CD4-positive, alpha-beta memory T cell (primary cell): ENCODE measurements at regions not wholly inside any gene's neighbourhood (a gene's known extent, or its start where the extent isn't known, plus 50 kb on each side); places are given as distances from the start of the nearest gene placed in this dataset.
"Not testable (repeated sequence)": the region's sequence is repeated elsewhere in the genome, so short reads cannot be mapped to it uniquely, and the experiment has no call there.

Source experiments
- CTCF ChIA-PET: fragments of 350-600 bp; sonication (Branson Sonifier 250); formaldehyde crosslinking; loops from one replicate; lab custom pipeline; 2021; ENCODE audit warnings: inconsistent platforms; ENCODE audit not compliant: partially characterized antibody; lab: Charles Lee
- POLR2A ChIA-PET: fragments of 350-600 bp; sonication (Branson Sonifier 250); formaldehyde crosslinking; loops from one replicate; lab custom pipeline; 2021; ENCODE audit not compliant: partially characterized antibody; lab: Charles Lee
- DNase-seq, 5 donors: peaks; one replicate each; pipeline versions ENCODE4 v3.0.0 to v3.0.0-alpha.2; 2020 to 2022; ENCODE audit warnings: mixed read lengths in 1 of 5
- H3K27ac ChIP-seq: one replicate; pipeline ENCODE4 v1.7.0; 2013; ENCODE audit warnings: low read depth, low read length
- H3K27me3 ChIP-seq: 2 replicates; pipeline ENCODE4 v1.7.0; 2013; ENCODE audit warnings: mild to moderate bottlenecking, low read length, moderate library complexity; ENCODE audit not compliant: insufficient read depth
- H3K36me3 ChIP-seq: 2 replicates; pipeline ENCODE4 v1.7.0; 2013; ENCODE audit warnings: mild to moderate bottlenecking, low read length, moderate library complexity; ENCODE audit not compliant: insufficient read depth
- H3K4me1 ChIP-seq: 2 replicates; pipeline ENCODE4 v1.7.0; 2013; ENCODE audit warnings: mild to moderate bottlenecking, low read length, moderate library complexity; ENCODE audit not compliant: insufficient read depth
- H3K4me3 ChIP-seq, 2 donors: one replicate each; pipeline ENCODE4 v1.7.0; 2013; ENCODE audit warnings: low read length in 2 of 2, mild to moderate bottlenecking in 1 of 2
- H3K9me3 ChIP-seq, 2 donors: one replicate each; pipeline ENCODE4 v1.7.0; 2013; ENCODE audit warnings: low read length in 2 of 2, control low read depth in 1 of 2; ENCODE audit not compliant: control insufficient read depth in 1 of 2
- H3K27ac Mint-ChIP-seq, 7 donors: one replicate each; pipeline ENCODE4 v1.8.0; 2020 to 2021; ENCODE audit warnings: mixed read lengths in 7 of 7, mild to moderate bottlenecking in 6 of 7, inconsistent platforms in 3 of 7, moderate library complexity in 3 of 7
- H3K27me3 Mint-ChIP-seq, 2 donors: one replicate each; pipeline ENCODE4 v1.8.0; 2020 to 2021; ENCODE audit warnings: mixed read lengths in 2 of 2
- H3K36me3 Mint-ChIP-seq, 2 donors: one replicate each; pipeline ENCODE4 v1.8.0; 2020 to 2021; ENCODE audit warnings: mixed read lengths in 2 of 2, inconsistent platforms in 1 of 2, mild to moderate bottlenecking in 1 of 2
- H3K4me1 Mint-ChIP-seq, 4 donors: one replicate each; pipeline ENCODE4 v1.8.0; 2020 to 2021; ENCODE audit warnings: mixed read lengths in 4 of 4, mild to moderate bottlenecking in 1 of 4
- H3K4me3 Mint-ChIP-seq, 8 donors: one replicate each; pipeline ENCODE4 v1.8.0; 2020 to 2021; ENCODE audit warnings: mixed read lengths in 8 of 8, mild to moderate bottlenecking in 7 of 8, moderate library complexity in 6 of 8, inconsistent platforms in 3 of 8
- H3K9me3 Mint-ChIP-seq, 8 donors: one replicate each; pipeline ENCODE4 v1.8.0; 2020 to 2021; ENCODE audit warnings: mixed read lengths in 8 of 8, mild to moderate bottlenecking in 5 of 8, inconsistent platforms in 3 of 8, moderate library complexity in 1 of 8
- intact Hi-C: fragments of 100-400 bp; cut with micrococcal nuclease; formaldehyde crosslinking; loops from one replicate; pipeline ENCODE4 v1.15.1; 2023

- Histone ChIP-seq H3K9me3 (no peaks in the 10 kb centered on the region), H3K4me3 (no peak overlapping the region), H3K27me3 (no peaks in the 10 kb centered on the region), H3K27ac (no peak overlapping the region), H3K36me3 (no peaks in the 10 kb centered on the region), H3K4me1 (no peaks in the 10 kb centered on the region)
- no peak for DNase-seq
- POLR2A ChIA-PET = no interaction called here
- no peaks in the 10 kb centered on the region for H3K4me1 Mint-ChIP-seq
- H3K36me3 Mint-ChIP-seq = no peaks in the 10 kb centered on the region
- CTCF ChIA-PET = no interaction called here
- H3K27me3 Mint-ChIP-seq = no peaks in the 10 kb centered on the region
- H3K9me3 Mint-ChIP-seq = peaks cover 2 to 16% (median 11%) of the 10 kb centered on the region in 8 donors
- intact Hi-C loops = no loop called here
- no peak overlapping the region for H3K4me3 Mint-ChIP-seq
- H3K27ac Mint-ChIP-seq = no peak overlapping the region
Measured at GRCh38 chr13:86900906-86901305, 770.3 kb upstream of the SLITRK5 start.

DNA sequence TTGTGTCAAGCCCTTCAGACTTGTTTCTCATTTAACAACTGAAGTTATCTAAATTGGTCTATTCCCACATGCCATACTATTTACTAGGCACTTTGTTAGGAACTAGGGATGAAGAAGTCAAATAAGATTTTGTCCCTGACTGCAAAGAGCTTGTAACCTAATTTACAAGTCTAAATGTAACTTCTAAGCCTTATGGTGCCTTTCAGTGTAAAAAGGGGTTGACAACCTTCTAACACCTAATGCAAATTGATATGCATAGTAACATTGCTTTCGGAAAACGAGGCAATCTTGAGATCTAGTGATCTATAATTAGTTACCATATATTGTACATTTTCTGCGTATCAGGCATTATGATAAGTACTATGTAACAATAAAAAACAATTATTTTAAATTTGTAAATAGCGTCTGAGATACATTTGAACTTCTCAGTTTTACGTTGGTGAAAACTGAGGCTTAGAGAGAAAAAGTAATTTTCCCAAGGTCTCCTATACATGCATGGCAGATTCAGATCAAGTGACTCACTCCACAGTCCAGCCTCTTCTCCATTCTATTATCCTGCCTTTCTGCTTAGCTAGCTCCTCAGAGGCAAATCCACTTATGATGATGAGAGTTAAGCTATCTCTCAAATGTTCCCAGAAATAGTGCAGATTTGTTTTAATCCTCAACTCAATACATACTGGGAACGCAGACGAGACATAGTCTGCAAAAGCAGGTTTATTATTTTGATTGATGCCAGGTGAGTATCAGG is 764.9 kb upstream of the SLITRK5 start:
- H3K9me3 Mint-ChIP-seq = peaks cover 0 to 13% (median 6%) of the 10 kb centered on the region in 8 donors
- H3K9me3 ChIP-seq = no peaks in the 10 kb centered on the region
- H3K27me3 Mint-ChIP-seq = no peaks in the 10 kb centered on the region
- H3K4me3 Mint-ChIP-seq = no peak overlapping the region
- H3K4me1 Mint-ChIP-seq = peaks cover 0 to 1% (median 0%) of the 10 kb centered on the region in 4 donors
- H3K4me1 ChIP-seq = no peaks in the 10 kb centered on the region
- DNase-seq = no peak
- H3K27ac Mint-ChIP-seq = no peak overlapping the region
- no peak overlapping the region for H3K4me3 ChIP-seq
- ChIA-PET POLR2A (no interaction called here), CTCF (no interaction called here)
- H3K27ac ChIP-seq = no peak overlapping the region
- H3K36me3 ChIP-seq = no peaks in the 10 kb centered on the region
- intact Hi-C loops = no loop called here
- no peaks in the 10 kb centered on the region for H3K27me3 ChIP-seq
- no peaks in the 10 kb centered on the region for H3K36me3 Mint-ChIP-seq

DNA sequence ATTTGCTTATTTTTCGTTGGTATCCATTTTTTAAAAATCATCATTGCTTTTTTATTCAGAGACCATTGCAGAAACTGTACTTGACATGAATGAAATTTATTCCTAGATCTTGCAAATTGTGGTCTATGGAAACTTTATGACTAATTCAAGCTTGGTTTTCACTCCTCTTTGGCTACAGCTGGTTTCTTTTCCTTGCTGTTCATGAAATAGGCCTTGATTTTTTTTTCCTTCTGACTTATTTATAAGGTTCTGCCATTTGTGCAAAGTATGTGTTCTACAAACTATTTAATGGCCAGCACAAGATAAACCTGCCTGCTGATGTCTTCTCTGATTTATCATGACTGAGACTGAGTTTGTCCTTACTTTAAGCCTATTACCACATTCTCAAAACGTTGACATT is 764.0 kb upstream of the SLITRK5 start:
- no peaks in the 10 kb centered on the region for H3K36me3 Mint-ChIP-seq
- intact Hi-C loops = no loop called here
- no peak overlapping the region for H3K4me3 ChIP-seq
- CTCF ChIA-PET = no interaction called here
- H3K27ac Mint-ChIP-seq = no peak overlapping the region
- H3K27me3 ChIP-seq = no peaks in the 10 kb centered on the region
- no peak overlapping the region for H3K4me3 Mint-ChIP-seq
- H3K9me3 Mint-ChIP-seq = peaks cover 0 to 12% (median 4%) of the 10 kb centered on the region in 8 donors
- no peaks in the 10 kb centered on the region for H3K4me1 ChIP-seq
- DNase-seq = no peak
- H3K4me1 Mint-ChIP-seq = peaks cover 0 to 1% (median 0%) of the 10 kb centered on the region in 4 donors
- H3K27ac ChIP-seq = no peak overlapping the region
- no peaks in the 10 kb centered on the region for H3K9me3 ChIP-seq
- POLR2A ChIA-PET = no interaction called here
- H3K36me3 ChIP-seq = no peaks in the 10 kb centered on the region
- no peaks in the 10 kb centered on the region for H3K27me3 Mint-ChIP-seq

- no peak overlapping the region for H3K4me3 Mint-ChIP-seq
- H3K36me3 Mint-ChIP-seq = no peaks in the 10 kb centered on the region
- intact Hi-C loops = no loop called here
- H3K27ac Mint-ChIP-seq = no peak overlapping the region
- no peak for DNase-seq
- no peaks in the 10 kb centered on the region for H3K36me3 ChIP-seq
- H3K9me3 ChIP-seq = no peaks in the 10 kb centered on the region
- no peaks in the 10 kb centered on the region for H3K27me3 ChIP-seq
- H3K4me3 ChIP-seq = no peak overlapping the region
- H3K9me3 Mint-ChIP-seq = peaks cover 0 to 14% (median 9%) of the 10 kb centered on the region in 8 donors
- H3K27me3 Mint-ChIP-seq = no peaks in the 10 kb centered on the region
- H3K4me1 ChIP-seq = no peaks in the 10 kb centered on the region
- H3K4me1 Mint-ChIP-seq = peaks cover 0 to 1% (median 0%) of the 10 kb centered on the region in 4 donors
- H3K27ac ChIP-seq = no peak overlapping the region
- POLR2A ChIA-PET = no interaction called here
- CTCF ChIA-PET = no interaction called here
Measured at GRCh38 chr13:86909318-86909717, 761.9 kb upstream of the SLITRK5 start.

GRCh38 chr13:86914757-86915156 is 756.4 kb upstream of the SLITRK5 start:
- no peak overlapping the region for H3K4me3 ChIP-seq
- H3K27ac ChIP-seq = no peak overlapping the region
- Mint-ChIP-seq H3K36me3 (peaks cover 0 to 2% of the 10 kb centered on the region in 2 donors), H3K27ac (no peak overlapping the region), H3K27me3 (no peaks in the 10 kb centered on the region), H3K9me3 (peaks cover 0 to 27% (median 10%) of the 10 kb centered on the region in 8 donors), H3K4me3 (no peak overlapping the region), H3K4me1 (peaks cover 0 to 1% (median 0%) of the 10 kb centered on the region in 4 donors)
- DNase-seq = no peak
- CTCF ChIA-PET = no interaction called here
- intact Hi-C loops = no loop called here
- no peaks in the 10 kb centered on the region for H3K9me3 ChIP-seq
- H3K27me3 ChIP-seq = no peaks in the 10 kb centered on the region
- H3K4me1 ChIP-seq = no peaks in the 10 kb centered on the region
- POLR2A ChIA-PET = no interaction called here
- H3K36me3 ChIP-seq = no peaks in the 10 kb centered on the region

GRCh38 chr13:86917438-86917837 is 753.7 kb upstream of the SLITRK5 start:
- POLR2A ChIA-PET, CTCF ChIA-PET, H3K27me3 ChIP-seq, H3K4me3 Mint-ChIP-seq, H3K9me3 ChIP-seq, intact Hi-C loops, DNase-seq, H3K27ac ChIP-seq, H3K4me3 ChIP-seq, H3K4me1 Mint-ChIP-seq, H3K27me3 Mint-ChIP-seq, H3K27ac Mint-ChIP-seq, H3K36me3 Mint-ChIP-seq, H3K36me3 ChIP-seq, H3K4me1 ChIP-seq: not testable (repeated sequence)
- H3K9me3 Mint-ChIP-seq = peaks cover 0 to 27% (median 10%) of the 10 kb centered on the region in 8 donors

DNA sequence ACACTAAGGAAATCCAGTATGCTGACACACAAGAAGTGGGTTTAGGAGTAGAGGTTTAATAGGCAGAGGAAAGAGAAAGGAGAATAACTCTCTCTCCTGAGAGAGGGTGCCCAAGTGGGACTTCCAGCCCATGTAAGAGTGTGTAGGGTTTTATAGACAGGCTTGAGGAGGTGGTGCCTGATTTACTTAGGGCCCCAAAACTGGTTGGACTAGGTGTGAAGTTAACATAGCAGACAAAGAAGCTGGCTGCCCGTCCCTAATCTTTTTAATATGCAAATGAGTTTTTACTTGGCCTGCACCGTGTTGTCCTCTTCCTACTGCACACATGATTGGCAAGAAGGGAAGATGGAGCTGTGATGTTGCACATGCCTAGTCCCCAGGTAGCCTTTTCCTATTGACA is 752.5 kb upstream of the SLITRK5 start:
- no peak overlapping the region for H3K27ac Mint-ChIP-seq
- Histone ChIP-seq H3K4me1 (no peaks in the 10 kb centered on the region), H3K27me3 (no peaks in the 10 kb centered on the region), H3K27ac (no peak overlapping the region), H3K36me3 (no peaks in the 10 kb centered on the region), H3K9me3 (no peaks in the 10 kb centered on the region), H3K4me3 (no peak overlapping the region)
- H3K9me3 Mint-ChIP-seq = peaks cover 0 to 27% (median 9%) of the 10 kb centered on the region in 8 donors
- DNase-seq = no peak
- CTCF ChIA-PET = no interaction called here
- POLR2A ChIA-PET = no interaction called here
- H3K4me3 Mint-ChIP-seq = no peak overlapping the region
- no peaks in the 10 kb centered on the region for H3K27me3 Mint-ChIP-seq
- no peaks in the 10 kb centered on the region for H3K4me1 Mint-ChIP-seq
- peaks cover 0 to 2% of the 10 kb centered on the region in 2 donors for H3K36me3 Mint-ChIP-seq
- intact Hi-C loops = no loop called here
